Keratinocyte (primary cell): ENCODE measurements at regions not wholly inside any gene's neighbourhood (a gene's known extent, or its start where the extent isn't known, plus 50 kb on each side); places are given as distances from the start of the nearest gene placed in this dataset.
"Not testable (repeated sequence)": the region's sequence is repeated elsewhere in the genome, so short reads cannot be mapped to it uniquely, and the experiment has no call there.

Experiments used
- DNase-seq: peaks from one replicate; pipeline ENCODE4 v3.0.0-alpha.2; 2011; ENCODE audit warnings: low read depth, missing footprints, low spot score
- FAIRE-seq: peaks from 2 replicates; lab custom pipeline; 2011; peaks lifted over from hg19 to GRCh38; lab: Jason Lieb, UNC
- H2AFZ ChIP-seq: 2 replicates; pipeline ENCODE4 v1.6.0; 2012; ENCODE audit warnings: low read length, control low read depth, inconsistent platforms; ENCODE audit not compliant: control insufficient read depth
- H3K27ac ChIP-seq: 2 replicates; pipeline ENCODE4 v1.5.1; 2011; ENCODE audit warnings: low read length; ENCODE audit not compliant: control insufficient read depth, insufficient read depth
- H3K27me3 ChIP-seq: 3 replicates; pipeline ENCODE4 v1.6.0; 2011; ENCODE audit warnings: low read length; ENCODE audit not compliant: control insufficient read depth, insufficient read depth; ENCODE audit errors: extremely low read depth
- H3K36me3 ChIP-seq, 2 experiments: 2 replicates in 1 of 2; 3 replicates in 1 of 2; pipeline ENCODE4 v1.5.1; 2011; ENCODE audit warnings: low read length in 2 of 2, mild to moderate bottlenecking in 1 of 2; ENCODE audit not compliant: control insufficient read depth in 2 of 2, insufficient read depth in 2 of 2; ENCODE audit errors: extremely low read depth in 1 of 2
- H3K4me1 ChIP-seq: 3 replicates; pipeline ENCODE4 v1.5.1; 2011; ENCODE audit warnings: low read length; ENCODE audit not compliant: control insufficient read depth, insufficient read depth; ENCODE audit errors: extremely low read depth
- H3K4me2 ChIP-seq: 3 replicates; pipeline ENCODE4 v1.6.0; 2011; ENCODE audit warnings: low read depth, low read length; ENCODE audit not compliant: control insufficient read depth, insufficient read depth; ENCODE audit errors: extremely low read depth
- H3K4me3 ChIP-seq, 3 experiments: fragments of 200-600 bp in 1 of 3; sonication (generic) in 1 of 3; 2 replicates in 2 of 3; 3 replicates in 1 of 3; pipeline ENCODE4 v1.5.1; 2011 to 2016; ENCODE audit warnings: low read length in 3 of 3, mild to moderate bottlenecking in 3 of 3, control low read depth in 2 of 3, inconsistent platforms in 1 of 3, low read depth in 1 of 3, mixed read lengths in 1 of 3, mixed run types in 1 of 3, moderate library complexity in 1 of 3; ENCODE audit not compliant: control insufficient read depth in 2 of 3, insufficient read depth in 2 of 3; ENCODE audit errors: extremely low read depth in 1 of 3
- H3K79me2 ChIP-seq: 2 replicates; pipeline ENCODE4 v1.6.0; 2012; ENCODE audit warnings: low read length; ENCODE audit not compliant: control insufficient read depth, insufficient read depth
- H3K9ac ChIP-seq: 3 replicates; pipeline ENCODE4 v1.6.0; 2011; ENCODE audit warnings: low read length; ENCODE audit not compliant: control insufficient read depth, insufficient read depth; ENCODE audit errors: extremely low read depth
- H3K9me1 ChIP-seq: 3 replicates; pipeline ENCODE4 v1.6.0; 2011; ENCODE audit warnings: low read length; ENCODE audit not compliant: control insufficient read depth, insufficient read depth; ENCODE audit errors: extremely low read depth
- H3K9me3 ChIP-seq: 2 replicates; pipeline ENCODE4 v1.5.1; 2012; ENCODE audit warnings: low read depth, low read length; ENCODE audit not compliant: control insufficient read depth
- H4K20me1 ChIP-seq: 3 replicates; pipeline ENCODE4 v1.6.0; 2011; ENCODE audit warnings: low read length; ENCODE audit not compliant: control insufficient read depth, insufficient read depth; ENCODE audit errors: extremely low read depth
- dilution Hi-C: fragments of 300-500 bp; cut with MboI; formaldehyde crosslinking; loops from one replicate; pipeline ENCODE4 v1.7.0; 2020; ENCODE audit warnings: low sequenced_read_pairs; ENCODE audit not compliant: extremely low pct_ligation_motif_present

DNA sequence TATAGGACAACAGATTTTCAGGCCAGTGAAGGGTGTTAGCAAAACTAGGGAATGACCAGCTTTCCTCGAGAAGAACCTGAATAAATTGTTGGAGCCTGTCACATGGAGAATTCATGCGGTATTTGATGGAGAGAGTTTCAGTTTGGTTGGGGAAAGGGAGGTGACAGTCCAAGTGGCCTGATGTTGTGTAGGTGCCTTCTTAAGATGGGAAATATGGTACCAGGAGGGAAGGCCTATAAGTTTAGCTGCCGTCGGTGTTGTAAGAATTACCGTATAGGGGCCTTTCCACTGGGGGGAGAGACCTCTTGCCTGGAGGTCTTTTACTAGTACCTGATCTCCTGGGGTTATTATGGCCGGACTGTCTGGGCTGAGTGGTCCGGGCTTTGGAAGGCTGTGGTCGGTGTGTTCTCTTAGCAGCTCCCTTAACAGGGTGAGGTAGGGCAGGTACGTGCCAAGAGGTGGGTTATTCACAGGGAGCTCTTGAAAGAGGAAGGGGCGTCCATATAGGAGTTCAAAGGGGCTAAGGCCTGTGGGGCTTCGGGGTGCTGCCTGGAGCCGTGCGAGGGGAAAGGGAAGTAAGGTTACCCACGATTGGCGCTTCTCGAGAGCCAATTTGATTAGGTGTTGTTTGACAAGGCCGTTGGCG is 641.1 kb upstream of the DPP6 start:
- H3K9me3 ChIP-seq, H3K27ac ChIP-seq, H3K9ac ChIP-seq, H3K9me1 ChIP-seq, FAIRE-seq, DNase-seq, H3K4me2 ChIP-seq, H2AFZ ChIP-seq, H3K36me3 ChIP-seq, dilution Hi-C loops, H3K79me2 ChIP-seq, H4K20me1 ChIP-seq, H3K27me3 ChIP-seq, H3K4me3 ChIP-seq, H3K4me1 ChIP-seq: not testable (repeated sequence)

DNA sequence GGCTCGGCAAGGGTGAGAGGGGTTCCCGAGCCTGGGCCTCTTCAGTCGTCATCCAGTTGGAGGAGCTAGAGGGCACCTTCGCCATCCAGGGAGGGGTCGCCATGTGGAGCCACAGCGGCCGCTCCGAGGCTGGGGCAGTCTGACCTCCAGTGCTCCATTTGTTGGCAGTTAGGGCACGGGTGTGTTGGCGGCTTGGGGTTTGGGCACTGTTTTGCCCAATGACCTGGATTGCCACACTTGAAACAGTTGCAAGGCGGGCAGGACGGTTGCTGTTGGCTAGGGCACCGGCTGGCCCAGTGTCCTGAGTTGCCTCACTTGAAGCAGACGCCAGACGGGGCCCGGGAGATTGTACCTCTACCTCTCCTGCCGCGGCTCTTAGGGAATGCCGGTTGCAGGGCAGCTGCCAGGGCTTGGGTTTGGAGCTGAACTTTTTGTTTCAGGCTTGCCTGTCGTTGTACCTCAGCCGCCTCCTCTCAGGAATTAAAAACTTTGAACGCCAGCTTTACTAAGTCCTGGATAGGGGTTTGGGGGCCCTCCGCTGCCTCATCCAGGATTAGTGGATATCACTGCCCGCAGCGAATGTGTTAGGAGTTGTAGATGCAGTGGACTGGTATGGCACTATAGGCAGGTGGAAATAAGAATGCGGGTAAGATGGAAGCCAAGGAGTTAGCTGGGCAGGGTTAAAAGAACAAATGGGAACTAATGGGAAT is 639.9 kb upstream of the DPP6 start:
- H3K27ac ChIP-seq, H2AFZ ChIP-seq, H3K79me2 ChIP-seq, H3K9me3 ChIP-seq, H3K9ac ChIP-seq, H3K9me1 ChIP-seq, dilution Hi-C loops, H3K4me2 ChIP-seq, H4K20me1 ChIP-seq, H3K36me3 ChIP-seq, H3K4me3 ChIP-seq, DNase-seq, FAIRE-seq, H3K4me1 ChIP-seq, H3K27me3 ChIP-seq: not testable (repeated sequence)

- H3K79me2 ChIP-seq, H3K4me2 ChIP-seq, H3K4me1 ChIP-seq, H3K36me3 ChIP-seq, H2AFZ ChIP-seq, H3K9me1 ChIP-seq, H3K27ac ChIP-seq, H3K9ac ChIP-seq, DNase-seq, FAIRE-seq, H3K4me3 ChIP-seq, H3K9me3 ChIP-seq, H3K27me3 ChIP-seq, dilution Hi-C loops, H4K20me1 ChIP-seq: not testable (repeated sequence)
Observed at GRCh38 chr7:153412824-153413198, 639.4 kb upstream of the DPP6 start.
